ENCODE measurements at regions not wholly inside any gene's neighbourhood (a gene's known extent, or its start where the extent isn't known, plus 50 kb on each side); places are given as distances from the start of the nearest gene placed in this dataset.
"Not testable (repeated sequence)": the region's sequence is repeated elsewhere in the genome, so short reads cannot be mapped to it uniquely, and the experiment has no call there.

DNA sequence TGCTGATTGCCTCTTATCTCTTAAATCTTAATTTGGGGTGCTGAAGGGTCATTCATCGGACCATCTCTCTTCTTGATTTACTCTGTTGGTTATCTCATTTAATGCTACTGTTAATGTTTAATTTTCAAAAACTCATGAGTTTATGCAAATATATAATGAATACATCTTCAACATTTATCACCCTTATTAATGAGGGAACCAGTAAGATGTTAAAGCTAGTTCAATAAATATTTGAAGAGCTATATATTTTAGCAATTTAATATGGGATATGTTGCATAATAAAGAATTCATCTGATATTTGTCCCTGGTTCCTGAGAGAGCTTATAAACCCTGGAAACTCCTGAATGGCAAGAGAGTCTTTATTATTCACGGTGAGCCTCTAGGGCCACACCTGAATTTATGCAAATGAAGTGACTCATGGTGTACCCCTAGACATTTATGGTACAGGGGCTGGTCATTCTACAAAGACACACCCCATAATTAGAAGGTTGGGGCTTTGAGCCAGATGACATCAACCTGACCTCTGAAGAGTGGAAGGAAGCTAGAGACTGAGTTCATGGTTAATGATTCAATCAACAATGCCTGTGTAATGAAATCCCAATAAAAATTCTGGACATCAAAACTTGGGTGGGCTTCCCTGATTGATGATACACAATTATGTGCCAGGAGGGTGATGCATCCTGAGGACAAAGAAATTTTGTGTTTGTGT lies 339.5 kb upstream of the ZNF608 start:
- no peaks in the 10 kb centered on the region for H3K27me3 ChIP-seq (ENCODE audit: control insufficient read depth in 1 of 2, insufficient read depth in 2 of 2, low read length in 2 of 2)

GRCh38 chr5:125088522-125089105 lies 342.2 kb upstream of the ZNF608 start:
- H3K4me1 ChIP-seq (ENCODE audit: insufficient read depth, low read length), result no peaks in the 10 kb centered on the region
- no peaks in the 10 kb centered on the region for H3K27me3 ChIP-seq (ENCODE audit: control insufficient read depth in 1 of 2, insufficient read depth in 2 of 2, low read length in 2 of 2)
- no peak overlapping the region for H3K9ac ChIP-seq (ENCODE audit: low read length)
- no peak overlapping the region for H3K27ac ChIP-seq (ENCODE audit: low read depth, low read length)
- H3K9me3 ChIP-seq (ENCODE audit: low read length), result no peaks in the 10 kb centered on the region
- H3K36me3 ChIP-seq (ENCODE audit: insufficient read depth, low read length), result no peaks in the 10 kb centered on the region
- no peak overlapping the region for H3K4me3 ChIP-seq (ENCODE audit: low read depth in 1 of 2, low read length in 2 of 2)

More for the DNA sequence above, 339.5 kb upstream of the ZNF608 start:
- no peaks in the 10 kb centered on the region for H3K36me3 ChIP-seq (ENCODE audit: insufficient read depth, low read length)
- no peak overlapping the region for H3K27ac ChIP-seq (ENCODE audit: low read depth, low read length)
- no peak overlapping the region for H3K4me3 ChIP-seq (ENCODE audit: low read depth in 1 of 2, low read length in 2 of 2)
- no peaks in the 10 kb centered on the region for H3K4me1 ChIP-seq (ENCODE audit: insufficient read depth, low read length)
- no peaks in the 10 kb centered on the region for H3K9me3 ChIP-seq (ENCODE audit: low read length)
- no peak overlapping the region for H3K9ac ChIP-seq (ENCODE audit: low read length)

DNA sequence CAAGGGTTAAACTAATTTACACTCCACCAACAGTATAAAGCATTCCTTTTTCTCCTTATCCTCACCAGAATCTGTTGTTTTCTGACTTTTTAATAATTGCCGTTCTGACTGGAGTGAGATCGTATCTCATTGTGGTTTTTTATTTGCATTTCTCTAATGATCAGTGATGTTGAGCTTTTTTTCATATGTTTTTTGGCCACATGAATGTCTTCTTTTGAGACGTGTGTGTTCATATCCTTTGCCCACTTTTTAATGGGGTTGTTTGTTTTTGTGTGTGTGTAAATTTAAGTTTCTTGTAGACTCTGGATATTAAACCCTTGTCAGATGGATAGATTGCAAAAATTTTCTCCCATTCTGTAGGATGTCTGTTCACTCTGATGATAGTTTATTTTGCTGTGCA lies 345.7 kb upstream of the ZNF608 start:
- not testable (repeated sequence) for H3K27ac ChIP-seq (ENCODE audit: low read depth, low read length); H3K4me3 ChIP-seq (ENCODE audit: low read depth in 1 of 2, low read length in 2 of 2); H3K9me3 ChIP-seq (ENCODE audit: low read length); H3K4me1 ChIP-seq (ENCODE audit: insufficient read depth, low read length); H3K27me3 ChIP-seq (ENCODE audit: control insufficient read depth in 1 of 2, insufficient read depth in 2 of 2, low read length in 2 of 2); H3K36me3 ChIP-seq (ENCODE audit: insufficient read depth, low read length); H3K9ac ChIP-seq (ENCODE audit: low read length)

- Histone ChIP-seq H3K27ac (ENCODE audit: low read depth, low read length) (no peak overlapping the region), H3K4me1 (ENCODE audit: insufficient read depth, low read length) (no peaks in the 10 kb centered on the region), H3K27me3 (ENCODE audit: control insufficient read depth in 1 of 2, insufficient read depth in 2 of 2, low read length in 2 of 2) (no peaks in the 10 kb centered on the region), H3K4me3 (ENCODE audit: low read depth in 1 of 2, low read length in 2 of 2) (no peak overlapping the region), H3K9ac (ENCODE audit: low read length) (no peak overlapping the region), H3K36me3 (ENCODE audit: insufficient read depth, low read length) (no peaks in the 10 kb centered on the region), H3K9me3 (ENCODE audit: low read length) (no peaks in the 10 kb centered on the region)
Measured at GRCh38 chr5:125093776-125094175, 347.3 kb upstream of the ZNF608 start.

DNA sequence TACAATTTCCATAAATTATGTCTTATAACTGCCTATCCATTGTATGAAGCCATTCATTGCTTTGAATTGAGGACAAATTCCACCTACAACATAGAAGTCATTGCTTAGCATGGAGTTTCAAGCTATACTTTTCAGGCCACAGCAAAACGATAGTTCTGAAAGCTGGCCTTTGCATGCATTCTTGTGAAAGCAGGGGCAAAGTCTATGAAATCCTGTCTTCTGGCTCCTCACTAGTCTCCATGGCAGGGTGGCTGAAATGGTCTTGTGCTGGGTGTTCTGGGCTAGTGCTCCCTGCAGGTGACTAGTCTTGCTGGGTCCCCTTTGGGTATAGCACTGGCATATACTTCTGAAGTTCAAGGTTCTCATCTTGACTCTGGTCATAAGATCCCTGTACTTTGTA lies 353.9 kb upstream of the ZNF608 start:
- no peaks in the 10 kb centered on the region for H3K4me1 ChIP-seq (ENCODE audit: insufficient read depth, low read length)
- no peaks in the 10 kb centered on the region for H3K36me3 ChIP-seq (ENCODE audit: insufficient read depth, low read length)
- H3K9ac ChIP-seq (ENCODE audit: low read length), result no peak overlapping the region
- H3K27me3 ChIP-seq (ENCODE audit: control insufficient read depth in 1 of 2, insufficient read depth in 2 of 2, low read length in 2 of 2), result no peaks in the 10 kb centered on the region
- no peak overlapping the region for H3K27ac ChIP-seq (ENCODE audit: low read depth, low read length)
- H3K4me3 ChIP-seq (ENCODE audit: low read depth in 1 of 2, low read length in 2 of 2), result no peak overlapping the region
- no peaks in the 10 kb centered on the region for H3K9me3 ChIP-seq (ENCODE audit: low read length)

DNA sequence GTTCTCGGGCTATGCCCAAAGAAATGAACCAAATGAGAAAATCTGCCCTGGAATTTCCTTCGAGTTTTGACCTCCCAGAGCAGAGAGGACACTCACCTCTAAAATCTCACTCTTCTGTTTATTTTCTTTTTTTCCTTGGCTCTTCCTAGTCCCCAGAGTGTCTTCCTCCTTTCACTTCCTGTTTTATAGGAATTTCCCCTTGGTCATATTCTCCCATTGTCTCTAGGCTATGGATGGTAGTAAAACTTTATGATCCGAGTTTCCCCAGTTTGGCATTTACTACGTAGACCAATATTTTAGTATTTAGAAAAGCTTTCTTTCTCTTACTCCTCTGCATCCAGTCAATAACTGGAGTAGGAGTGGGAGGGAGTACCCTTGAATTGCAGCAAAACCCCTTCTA lies 354.5 kb upstream of the ZNF608 start:
- Histone ChIP-seq H3K9ac (ENCODE audit: low read length) (no peak overlapping the region), H3K27ac (ENCODE audit: low read depth, low read length) (no peak overlapping the region), H3K4me1 (ENCODE audit: insufficient read depth, low read length) (no peaks in the 10 kb centered on the region), H3K27me3 (ENCODE audit: control insufficient read depth in 1 of 2, insufficient read depth in 2 of 2, low read length in 2 of 2) (no peaks in the 10 kb centered on the region), H3K4me3 (ENCODE audit: low read depth in 1 of 2, low read length in 2 of 2) (no peak overlapping the region), H3K9me3 (ENCODE audit: low read length) (no peaks in the 10 kb centered on the region), H3K36me3 (ENCODE audit: insufficient read depth, low read length) (no peaks in the 10 kb centered on the region)

GRCh38 chr5:125103459-125103858 lies 357.0 kb upstream of the ZNF608 start:
- no peaks in the 10 kb centered on the region for H3K27me3 ChIP-seq (ENCODE audit: control insufficient read depth in 1 of 2, insufficient read depth in 2 of 2, low read length in 2 of 2)
- no peak overlapping the region for H3K4me3 ChIP-seq (ENCODE audit: low read depth in 1 of 2, low read length in 2 of 2)
- no peaks in the 10 kb centered on the region for H3K9me3 ChIP-seq (ENCODE audit: low read length)
- H3K9ac ChIP-seq (ENCODE audit: low read length), result no peak overlapping the region
- no peaks in the 10 kb centered on the region for H3K36me3 ChIP-seq (ENCODE audit: insufficient read depth, low read length)
- H3K27ac ChIP-seq (ENCODE audit: low read depth, low read length), result no peak overlapping the region
- no peaks in the 10 kb centered on the region for H3K4me1 ChIP-seq (ENCODE audit: insufficient read depth, low read length)

- H3K36me3 ChIP-seq (ENCODE audit: insufficient read depth, low read length), result no peaks in the 10 kb centered on the region
- peaks cover 5% of the 10 kb centered on the region for H3K4me1 ChIP-seq (ENCODE audit: insufficient read depth, low read length)
- H3K27ac ChIP-seq (ENCODE audit: low read depth, low read length), result no peak overlapping the region
- H3K27me3 ChIP-seq (ENCODE audit: control insufficient read depth in 1 of 2, insufficient read depth in 2 of 2, low read length in 2 of 2), result no peaks in the 10 kb centered on the region
- no peak overlapping the region for H3K9ac ChIP-seq (ENCODE audit: low read length)
- no peak overlapping the region for H3K4me3 ChIP-seq (ENCODE audit: low read depth in 1 of 2, low read length in 2 of 2)
- H3K9me3 ChIP-seq (ENCODE audit: low read length), result no peaks in the 10 kb centered on the region
Measured at GRCh38 chr5:125106271-125106670, 359.8 kb upstream of the ZNF608 start.

DNA sequence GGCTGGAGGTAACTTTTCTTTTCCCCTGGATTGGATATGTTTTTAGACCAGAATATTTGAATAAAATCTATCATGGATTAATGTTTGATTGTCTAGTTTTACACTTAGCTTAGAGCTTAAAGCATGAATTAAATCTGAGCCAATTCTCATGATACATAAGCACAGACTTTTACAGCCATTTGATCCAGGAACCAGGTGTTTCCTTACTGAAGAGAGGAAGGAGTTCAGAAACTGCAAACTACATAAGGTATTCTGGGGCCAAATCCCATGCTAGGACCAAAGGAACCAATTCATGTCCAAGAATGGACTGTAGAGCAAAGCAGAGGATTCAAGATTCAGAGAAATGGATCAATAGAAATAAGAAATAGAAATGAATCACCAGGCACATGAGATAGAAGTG lies 360.4 kb upstream of the ZNF608 start:
- H3K27me3 ChIP-seq (ENCODE audit: control insufficient read depth in 1 of 2, insufficient read depth in 2 of 2, low read length in 2 of 2), result no peaks in the 10 kb centered on the region
- H3K4me3 ChIP-seq (ENCODE audit: low read depth in 1 of 2, low read length in 2 of 2), result no peak overlapping the region
- H3K27ac ChIP-seq (ENCODE audit: low read depth, low read length), result no peak overlapping the region

GRCh38 chr5:125109293-125109692 lies 362.9 kb upstream of the ZNF608 start:
- Histone ChIP-seq H3K36me3 (ENCODE audit: insufficient read depth, low read length) (no peaks in the 10 kb centered on the region), H3K27ac (ENCODE audit: low read depth, low read length) (no peak overlapping the region), H3K4me3 (ENCODE audit: low read depth in 1 of 2, low read length in 2 of 2) (no peak overlapping the region), H3K4me1 (ENCODE audit: insufficient read depth, low read length) (peaks cover 5% of the 10 kb centered on the region), H3K9ac (ENCODE audit: low read length) (no peak overlapping the region), H3K9me3 (ENCODE audit: low read length) (no peaks in the 10 kb centered on the region), H3K27me3 (ENCODE audit: control insufficient read depth in 1 of 2, insufficient read depth in 2 of 2, low read length in 2 of 2) (no peaks in the 10 kb centered on the region)

More for the DNA sequence above, 360.4 kb upstream of the ZNF608 start:
- Histone ChIP-seq H3K9ac (ENCODE audit: low read length) (no peak overlapping the region), H3K4me1 (ENCODE audit: insufficient read depth, low read length) (peaks cover 5% of the 10 kb centered on the region), H3K9me3 (ENCODE audit: low read length) (no peaks in the 10 kb centered on the region), H3K36me3 (ENCODE audit: insufficient read depth, low read length) (no peaks in the 10 kb centered on the region)

GRCh38 chr5:125109816-125110215 lies 363.4 kb upstream of the ZNF608 start:
- H3K27me3 ChIP-seq (ENCODE audit: control insufficient read depth in 1 of 2, insufficient read depth in 2 of 2, low read length in 2 of 2), result no peaks in the 10 kb centered on the region
- no peak overlapping the region for H3K27ac ChIP-seq (ENCODE audit: low read depth, low read length)

DNA sequence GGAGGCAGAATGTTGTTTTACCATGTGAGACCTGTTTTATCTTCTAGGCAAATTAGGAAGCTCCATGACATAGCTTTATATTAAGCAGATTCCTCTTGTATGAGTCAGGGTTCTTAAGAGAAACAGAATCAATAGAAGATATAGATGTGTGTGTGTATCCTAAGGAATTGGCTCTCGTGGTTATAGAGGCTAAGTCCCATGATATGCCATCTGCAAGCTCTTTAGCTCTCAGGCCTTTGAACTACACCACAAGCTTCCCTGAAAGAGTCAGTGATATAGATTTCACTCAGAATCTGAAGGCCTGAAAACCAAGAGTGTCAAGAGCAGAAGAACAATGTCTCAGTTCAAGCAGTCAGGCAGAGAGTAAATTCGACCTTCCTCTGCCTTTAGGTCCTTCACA lies 365.8 kb upstream of the ZNF608 start:
- Histone ChIP-seq H3K9ac (ENCODE audit: low read length) (no peak overlapping the region), H3K36me3 (ENCODE audit: insufficient read depth, low read length) (no peaks in the 10 kb centered on the region), H3K9me3 (ENCODE audit: low read length) (no peaks in the 10 kb centered on the region), H3K27me3 (ENCODE audit: control insufficient read depth in 1 of 2, insufficient read depth in 2 of 2, low read length in 2 of 2) (no peaks in the 10 kb centered on the region), H3K4me1 (ENCODE audit: insufficient read depth, low read length) (peaks cover 5% of the 10 kb centered on the region), H3K4me3 (ENCODE audit: low read depth in 1 of 2, low read length in 2 of 2) (no peak overlapping the region), H3K27ac (ENCODE audit: low read depth, low read length) (no peak overlapping the region)

More at GRCh38 chr5:125109816-125110215, 363.4 kb upstream of the ZNF608 start:
- Histone ChIP-seq H3K9ac (ENCODE audit: low read length) (no peak overlapping the region), H3K4me3 (ENCODE audit: low read depth in 1 of 2, low read length in 2 of 2) (no peak overlapping the region), H3K4me1 (ENCODE audit: insufficient read depth, low read length) (peaks cover 5% of the 10 kb centered on the region), H3K36me3 (ENCODE audit: insufficient read depth, low read length) (no peaks in the 10 kb centered on the region), H3K9me3 (ENCODE audit: low read length) (no peaks in the 10 kb centered on the region)

Measured in muscle layer of colon (tissue), 2 donors.